DND-41 (cell line): ENCODE measurements at regions not wholly inside any gene's neighbourhood (a gene's known extent, or its start where the extent isn't known, plus 50 kb on each side); places are given as distances from the start of the nearest gene placed in this dataset.

Source experiments
- ATAC-seq: fragments of 200-7000 bp; cut with Tn5 transposase; 3 replicates; pipeline ENCODE4 v1.9.1; 2021; ENCODE audit warnings: low read depth; ENCODE audit not compliant: insufficient read depth
- DNase-seq: peaks from one replicate; pipeline ENCODE4 v3.0.0-alpha.2; 2020
- H2AFZ ChIP-seq: 2 replicates; pipeline ENCODE4 v1.6.0; 2012; ENCODE audit warnings: low read depth, low read length
- H3K27ac ChIP-seq: 2 replicates; pipeline ENCODE4 v1.5.1; 2012; ENCODE audit warnings: low read length, inconsistent platforms
- H3K27me3 ChIP-seq: fragments of 200-600 bp; sonication (generic); 2 replicates; pipeline ENCODE4 v1.6.0; 2012; ENCODE audit warnings: low read length, mild to moderate bottlenecking, inconsistent platforms; ENCODE audit not compliant: insufficient read depth, poor library complexity
- H3K36me3 ChIP-seq: 2 replicates; pipeline ENCODE4 v1.5.1; 2012; ENCODE audit warnings: low read length, inconsistent platforms; ENCODE audit not compliant: insufficient read depth
- H3K4me1 ChIP-seq: 2 replicates; pipeline ENCODE4 v1.5.1; 2012; ENCODE audit warnings: mild to moderate bottlenecking, low read length; ENCODE audit not compliant: insufficient read depth
- H3K4me2 ChIP-seq: 2 replicates; pipeline ENCODE4 v1.6.0; 2012; ENCODE audit warnings: mild to moderate bottlenecking, moderate library complexity, low read length, inconsistent platforms; ENCODE audit not compliant: insufficient read depth
- H3K4me3 ChIP-seq, 2 experiments: fragments of 200-600 bp in 1 of 2; shearing (Covaris generic) in 1 of 2; 2 replicates each; pipeline ENCODE4 v1.5.1; 2012 to 2016; ENCODE audit warnings: inconsistent platforms in 2 of 2, low read length in 2 of 2, mild to moderate bottlenecking in 2 of 2, low read depth in 1 of 2, moderate library complexity in 1 of 2
- H3K79me2 ChIP-seq: 2 replicates; pipeline ENCODE4 v1.6.0; 2012; ENCODE audit warnings: low read length, inconsistent platforms; ENCODE audit not compliant: insufficient read depth
- H3K9ac ChIP-seq: 2 replicates; pipeline ENCODE4 v1.6.0; 2012; ENCODE audit warnings: low read depth, mild to moderate bottlenecking, inconsistent platforms, low read length, moderate library complexity
- H3K9me3 ChIP-seq: 2 replicates; pipeline ENCODE4 v1.5.1; 2012; ENCODE audit warnings: low read length, moderate library complexity, mild to moderate bottlenecking, inconsistent platforms; ENCODE audit not compliant: insufficient read depth, severe bottlenecking
- H4K20me1 ChIP-seq: 2 replicates; pipeline ENCODE4 v1.6.0; 2012; ENCODE audit warnings: low read length; ENCODE audit not compliant: insufficient read depth
- EZH2 ChIP-seq: IDR thresholded peaks from 3 replicates; pipeline ENCODE4 v1.6.1; 2012; ENCODE audit warnings: borderline replicate concordance, low read depth, mild to moderate bottlenecking, moderate library complexity, low read length, inconsistent platforms; ENCODE audit not compliant: severe bottlenecking
- TF ChIP-seq, protein P1 (sequence below): IDR thresholded peaks from 2 replicates; pipeline ENCODE4 v1.5.1; 2012; ENCODE audit warnings: borderline replicate concordance, low read length, moderate library complexity, mild to moderate bottlenecking; ENCODE audit not compliant: poor library complexity, severe bottlenecking; ENCODE audit errors: extremely low read depth

GRCh38 chr9:22379272-22379671 lies 67.4 kb upstream of the DMRTA1 start:
- Histone ChIP-seq H3K9ac (no peak overlapping the region), H3K79me2 (no peaks in the 10 kb centered on the region), H3K4me3 (no peak overlapping the region), H4K20me1 (no peaks in the 10 kb centered on the region), H3K4me2 (no peak overlapping the region), H3K9me3 (no peaks in the 10 kb centered on the region), H3K27ac (no peak overlapping the region), H3K27me3 (no peaks in the 10 kb centered on the region), H3K4me1 (no peaks in the 10 kb centered on the region), H2AFZ (no peak overlapping the region), H3K36me3 (no peaks in the 10 kb centered on the region)
- ATAC-seq, result no peak
- no peak for TF ChIP-seq EZH2
- TF ChIP-seq, protein P1, sequence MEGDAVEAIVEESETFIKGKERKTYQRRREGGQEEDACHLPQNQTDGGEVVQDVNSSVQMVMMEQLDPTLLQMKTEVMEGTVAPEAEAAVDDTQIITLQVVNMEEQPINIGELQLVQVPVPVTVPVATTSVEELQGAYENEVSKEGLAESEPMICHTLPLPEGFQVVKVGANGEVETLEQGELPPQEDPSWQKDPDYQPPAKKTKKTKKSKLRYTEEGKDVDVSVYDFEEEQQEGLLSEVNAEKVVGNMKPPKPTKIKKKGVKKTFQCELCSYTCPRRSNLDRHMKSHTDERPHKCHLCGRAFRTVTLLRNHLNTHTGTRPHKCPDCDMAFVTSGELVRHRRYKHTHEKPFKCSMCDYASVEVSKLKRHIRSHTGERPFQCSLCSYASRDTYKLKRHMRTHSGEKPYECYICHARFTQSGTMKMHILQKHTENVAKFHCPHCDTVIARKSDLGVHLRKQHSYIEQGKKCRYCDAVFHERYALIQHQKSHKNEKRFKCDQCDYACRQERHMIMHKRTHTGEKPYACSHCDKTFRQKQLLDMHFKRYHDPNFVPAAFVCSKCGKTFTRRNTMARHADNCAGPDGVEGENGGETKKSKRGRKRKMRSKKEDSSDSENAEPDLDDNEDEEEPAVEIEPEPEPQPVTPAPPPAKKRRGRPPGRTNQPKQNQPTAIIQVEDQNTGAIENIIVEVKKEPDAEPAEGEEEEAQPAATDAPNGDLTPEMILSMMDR, result no peak
- no peak for DNase-seq

- Histone ChIP-seq H3K9me3 (no peaks in the 10 kb centered on the region), H3K36me3 (no peaks in the 10 kb centered on the region), H3K27me3 (no peaks in the 10 kb centered on the region), H4K20me1 (no peaks in the 10 kb centered on the region), H3K27ac (no peak overlapping the region), H3K79me2 (no peaks in the 10 kb centered on the region), H3K9ac (no peak overlapping the region), H3K4me2 (no peak overlapping the region), H3K4me1 (no peaks in the 10 kb centered on the region), H2AFZ (no peak overlapping the region), H3K4me3 (no peak overlapping the region)
- DNase-seq (no peak), ATAC-seq (no peak)
- TF ChIP-seq EZH2, result no peak
- TF ChIP-seq, protein P1, result no peak
Observed at GRCh38 chr9:22381170-22381569, 65.5 kb upstream of the DMRTA1 start.

- Histone ChIP-seq H3K79me2 (no peaks in the 10 kb centered on the region), H3K27me3 (no peaks in the 10 kb centered on the region), H3K4me3 (no peak overlapping the region), H3K4me2 (no peak overlapping the region), H3K9me3 (no peaks in the 10 kb centered on the region), H3K4me1 (no peaks in the 10 kb centered on the region), H4K20me1 (no peaks in the 10 kb centered on the region), H3K36me3 (no peaks in the 10 kb centered on the region), H3K27ac (no peak overlapping the region), H2AFZ (no peak overlapping the region), H3K9ac (no peak overlapping the region)
- DNase-seq (no peak), ATAC-seq (no peak)
- TF ChIP-seq EZH2, result no peak
- TF ChIP-seq, protein P1, result no peak
Observed at GRCh38 chr9:22382331-22382730, 64.3 kb upstream of the DMRTA1 start.

DNA sequence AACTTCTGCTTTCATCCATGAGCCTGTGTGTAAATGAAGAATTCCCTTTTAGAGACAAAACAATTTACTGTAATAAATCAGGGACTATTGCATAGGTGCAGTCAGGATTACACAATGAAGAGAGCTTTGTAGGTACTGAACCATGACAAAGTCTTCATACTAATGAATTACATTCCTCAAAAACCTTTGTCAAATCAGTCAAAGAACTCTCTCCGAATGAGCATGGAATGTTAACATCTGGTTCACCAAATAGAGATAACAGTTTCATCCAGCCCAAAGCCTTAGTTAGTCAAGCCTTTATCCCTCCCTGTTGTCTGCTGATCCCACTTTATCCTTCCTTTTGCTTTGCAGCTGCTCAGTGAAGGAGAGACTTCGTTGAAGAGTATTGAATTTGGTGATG lies 62.9 kb upstream of the DMRTA1 start:
- H3K9ac ChIP-seq, result no peak overlapping the region
- H4K20me1 ChIP-seq, result no peaks in the 10 kb centered on the region
- H3K4me1 ChIP-seq, result no peaks in the 10 kb centered on the region
- H3K79me2 ChIP-seq, result no peaks in the 10 kb centered on the region
- no peaks in the 10 kb centered on the region for H3K27me3 ChIP-seq
- no peak overlapping the region for H2AFZ ChIP-seq
- no peak overlapping the region for H3K4me2 ChIP-seq
- H3K4me3 ChIP-seq, result no peak overlapping the region
- no peaks in the 10 kb centered on the region for H3K36me3 ChIP-seq
- no peaks in the 10 kb centered on the region for H3K9me3 ChIP-seq
- no peak for DNase-seq
- TF ChIP-seq EZH2, result no peak
- TF ChIP-seq, protein P1, result no peak
- ATAC-seq, result no peak
- H3K27ac ChIP-seq, result no peak overlapping the region
